ENCODE measurements at regions not wholly inside any gene's neighbourhood (a gene's known extent, or its start where the extent isn't known, plus 50 kb on each side); places are given as distances from the start of the nearest gene placed in this dataset.

DNA sequence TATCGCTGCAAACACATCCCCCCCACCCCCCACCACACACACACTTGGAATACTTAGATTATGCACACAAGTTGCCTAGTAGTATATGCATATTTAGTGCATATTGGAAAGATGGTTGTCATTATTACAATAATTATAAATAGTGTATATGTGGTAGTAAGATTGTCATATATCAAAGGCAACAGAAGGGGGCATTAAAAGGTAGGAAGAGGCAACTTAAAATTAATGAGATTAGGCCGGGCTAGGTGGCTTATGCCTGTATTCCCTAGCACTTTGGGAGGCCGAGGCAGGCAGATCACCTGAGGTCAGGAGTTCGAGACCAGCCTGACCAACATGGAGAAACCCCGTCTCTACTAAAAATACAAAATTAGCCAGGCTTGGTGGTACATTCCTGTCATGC, 52.1 kb downstream of the GSC start:
- no peak for DNase-seq (ENCODE audit: low read depth, low spot score)
- H3K27ac ChIP-seq: no peak overlapping the region

GRCh38 chr14:94716976-94717375, 52.9 kb downstream of the GSC start:
- H3K27ac ChIP-seq: no peak overlapping the region
- DNase-seq (ENCODE audit: low read depth, low spot score): no peak

- DNase-seq (ENCODE audit: low read depth, low spot score): no peak
- no peak overlapping the region for H3K27ac ChIP-seq
Observed at GRCh38 chr14:94713115-94713514, 56.8 kb downstream of the GSC start.

- no peak overlapping the region for H3K27ac ChIP-seq
Observed at GRCh38 chr14:94710731-94711130, 59.2 kb downstream of the GSC start.

DNA sequence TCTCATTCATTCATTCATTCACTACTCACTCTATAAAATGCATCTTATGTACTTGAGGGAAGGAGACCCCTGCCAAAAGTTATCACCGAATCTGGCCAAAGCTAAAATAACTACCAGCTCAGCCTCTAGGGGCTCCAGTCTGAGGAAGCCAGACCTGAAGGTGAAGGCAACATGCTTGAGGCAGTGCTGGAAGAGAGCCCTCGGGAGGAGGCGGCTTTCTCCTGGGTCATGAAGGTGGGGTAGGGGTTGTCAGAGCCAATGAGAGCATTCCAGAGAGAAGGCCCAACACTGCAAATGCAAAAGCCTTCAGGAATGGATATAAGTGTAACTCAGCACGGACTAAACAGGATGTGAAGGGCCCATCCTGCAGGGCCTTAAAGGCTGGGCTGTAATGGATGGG, 62.4 kb downstream of the GSC start:
- no peak for DNase-seq (ENCODE audit: low read depth, low spot score)
- H3K27ac ChIP-seq: no peak overlapping the region

More at GRCh38 chr14:94710731-94711130, 59.2 kb downstream of the GSC start:
- DNase-seq (ENCODE audit: low read depth, low spot score): no peak

- no peak for DNase-seq (ENCODE audit: low read depth, low spot score)
- H3K27ac ChIP-seq: no peak overlapping the region
Observed at GRCh38 chr14:94706133-94706532, 63.8 kb downstream of the GSC start.

DNA sequence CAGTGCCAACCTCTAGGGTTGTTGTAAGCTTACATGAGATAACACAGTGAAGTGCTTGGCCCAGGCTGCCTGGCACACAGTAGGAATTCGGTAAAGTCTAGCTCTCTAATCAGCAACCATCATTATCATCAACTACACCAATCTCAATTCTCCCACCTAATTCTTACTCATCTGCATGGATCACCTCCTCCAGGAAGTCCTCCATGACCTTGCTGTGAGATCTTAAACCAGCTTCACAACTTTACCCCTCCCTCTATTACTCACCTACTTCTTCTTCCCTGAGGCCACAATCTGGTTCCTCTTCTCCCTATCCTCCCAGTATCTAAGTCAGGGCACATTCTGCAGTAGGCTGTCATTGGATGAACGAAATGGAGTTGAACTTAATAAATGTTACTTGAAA, 67.3 kb downstream of the GSC start:
- H3K27ac ChIP-seq: peak overlapping the region; percentile 59
- DNase-seq (ENCODE audit: low read depth, low spot score): peak; percentile 39

DNA sequence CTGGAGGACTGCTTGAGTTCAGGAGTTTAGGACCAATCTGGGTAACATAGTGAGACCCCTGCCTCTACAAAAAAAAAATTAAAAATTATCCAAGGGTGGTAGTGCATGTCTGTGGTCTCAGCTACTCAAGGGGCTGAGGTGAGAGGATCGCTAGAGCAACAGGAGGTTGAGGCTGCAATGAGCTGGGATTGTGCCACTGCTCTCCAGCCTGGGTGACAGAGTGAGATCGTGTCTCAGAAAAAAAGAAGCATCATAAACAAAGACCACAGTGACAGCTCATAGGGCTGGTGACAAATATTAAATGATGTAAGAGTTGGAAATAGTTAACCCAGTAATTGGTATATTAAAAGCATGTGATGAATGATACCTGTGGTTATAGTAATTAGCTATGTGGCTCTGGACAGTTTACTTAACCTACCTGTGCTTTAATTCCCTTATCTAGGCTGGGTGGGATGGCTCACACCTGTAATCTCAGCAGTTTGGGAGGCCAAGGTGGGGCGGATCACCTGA, 68.0 kb downstream of the GSC start:
- peak overlapping the region; percentile 59 for H3K27ac ChIP-seq
- no peak for DNase-seq (ENCODE audit: low read depth, low spot score)

DNA sequence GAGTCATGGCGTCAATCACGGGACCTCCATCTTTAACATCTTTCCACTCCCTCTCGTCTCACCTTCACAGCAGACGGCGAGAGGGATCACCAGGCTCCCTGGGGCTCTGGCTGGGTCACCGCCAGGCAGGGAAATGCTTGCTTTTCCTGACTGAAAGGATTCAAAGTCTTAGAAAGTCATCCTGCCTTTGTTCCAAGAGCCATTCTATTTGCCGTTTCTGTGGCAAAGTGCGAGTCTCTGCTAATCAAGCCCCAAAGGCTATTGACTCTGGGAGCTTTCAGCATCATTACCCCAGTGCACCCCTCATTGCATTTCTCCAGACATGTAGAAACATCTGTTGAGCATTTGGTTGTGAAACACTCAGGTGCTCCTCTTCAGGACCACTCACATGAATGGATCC, 69.6 kb downstream of the GSC start:
- no peak overlapping the region for H3K27ac ChIP-seq
- no peak for DNase-seq (ENCODE audit: low read depth, low spot score)

GRCh38 chr14:94699831-94700230, 70.1 kb downstream of the GSC start:
- H3K27ac ChIP-seq: no peak overlapping the region
- DNase-seq (ENCODE audit: low read depth, low spot score): no peak

DNA sequence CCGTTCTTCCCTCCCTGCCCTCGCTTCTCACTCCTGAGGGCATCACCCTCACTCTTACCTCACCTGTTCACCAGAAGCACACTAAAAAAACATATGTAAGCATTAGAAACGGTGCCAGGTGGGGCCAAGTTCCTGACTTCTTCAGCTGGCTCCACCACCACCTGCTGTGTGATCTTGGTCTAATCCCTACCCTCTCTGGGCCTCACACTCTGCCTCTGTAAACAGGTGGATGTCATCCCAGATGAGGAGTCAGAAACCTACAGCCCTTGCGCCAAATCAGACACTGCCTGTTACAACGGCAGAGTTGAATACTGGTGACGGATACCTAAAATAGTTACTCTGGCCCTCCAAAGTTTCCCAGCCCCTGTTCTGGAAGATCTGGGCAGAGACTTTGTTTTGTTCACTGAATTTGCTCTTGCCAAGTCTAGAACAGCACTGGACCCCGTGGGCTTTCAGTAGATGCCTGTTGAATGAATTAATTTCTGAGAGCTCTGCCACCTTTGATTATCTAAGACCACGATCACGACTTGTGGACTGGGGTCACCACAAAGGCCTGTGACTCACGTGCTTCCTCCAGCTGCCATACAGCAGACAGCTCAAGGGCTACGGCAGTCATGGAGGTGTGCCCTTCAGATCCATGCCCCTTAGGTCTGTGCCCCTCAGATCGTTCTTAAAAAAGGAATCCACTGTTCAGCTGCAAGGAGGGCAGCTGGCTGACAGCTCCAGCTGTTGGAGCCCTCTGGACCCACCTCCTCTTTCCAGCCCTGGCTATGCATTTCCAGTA, 71.9 kb downstream of the GSC start:
- no peak for DNase-seq (ENCODE audit: low read depth, low spot score)
- H3K27ac ChIP-seq: no peak overlapping the region

DNA sequence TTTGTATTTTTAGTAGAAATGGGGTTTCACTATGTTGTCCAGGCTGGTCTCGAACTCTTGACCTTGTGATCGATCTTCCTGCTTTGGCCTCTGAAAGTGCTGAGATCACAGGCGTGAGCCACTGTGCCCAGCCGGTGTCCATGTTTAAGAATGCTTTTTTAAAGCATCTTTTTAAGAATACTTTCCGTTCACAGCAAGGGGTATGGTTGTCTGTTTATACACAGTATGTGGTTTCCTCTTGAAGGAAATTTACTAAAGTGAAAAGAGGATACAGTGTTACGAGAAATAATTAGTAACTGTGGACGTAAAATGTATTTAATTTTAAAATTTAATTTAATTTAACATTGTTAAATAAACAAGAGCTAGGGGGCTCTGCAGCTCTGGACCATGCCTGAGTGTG, 73.4 kb downstream of the GSC start:
- no peak for DNase-seq (ENCODE audit: low read depth, low spot score)
- no peak overlapping the region for H3K27ac ChIP-seq

GRCh38 chr14:94695231-94695630, 74.7 kb downstream of the GSC start:
- DNase-seq (ENCODE audit: low read depth, low spot score): no peak
- no peak overlapping the region for H3K27ac ChIP-seq

- H3K27ac ChIP-seq: no peak overlapping the region
- DNase-seq (ENCODE audit: low read depth, low spot score): no peak
Observed at GRCh38 chr14:94691660-94692034, 78.3 kb downstream of the GSC start.

DNA sequence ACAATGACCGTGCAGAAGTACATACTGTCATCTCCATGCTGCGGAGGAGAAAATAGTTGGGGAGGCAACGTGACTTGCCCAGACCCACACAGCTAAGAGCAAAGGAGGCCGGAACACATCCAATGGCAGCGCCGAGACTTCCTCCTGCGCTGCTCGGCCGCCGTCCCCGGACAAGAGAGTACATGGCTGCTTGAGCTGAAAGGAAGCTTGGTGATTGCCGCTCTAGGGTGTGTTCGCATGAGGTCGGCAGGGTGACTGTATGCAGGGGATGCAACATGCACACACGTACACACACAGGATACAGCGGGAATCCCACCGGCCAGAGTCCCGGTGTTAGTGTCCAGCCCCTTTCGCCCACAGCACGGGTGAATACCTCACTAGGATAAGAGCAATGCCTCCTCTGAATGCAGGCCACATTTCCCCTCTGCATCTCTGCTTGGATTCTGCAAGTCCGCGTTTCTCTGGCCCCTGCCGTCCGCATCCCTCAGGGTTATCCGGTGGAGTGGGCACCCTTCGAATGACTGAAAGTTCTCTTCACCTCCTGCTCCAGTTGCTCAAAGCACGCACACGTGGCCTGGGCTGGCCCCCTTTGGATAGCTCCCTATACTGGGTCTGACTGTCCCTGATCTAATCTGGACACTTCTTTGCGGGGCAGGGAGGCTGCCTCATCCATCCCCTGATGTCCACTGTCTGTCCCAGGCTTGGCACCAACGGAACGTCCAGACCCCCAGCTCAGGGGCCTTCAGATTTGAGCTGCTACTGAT, 78.8 kb downstream of the GSC start:
- DNase-seq (ENCODE audit: low read depth, low spot score): no peak
- H3K27ac ChIP-seq: no peak overlapping the region

DNA sequence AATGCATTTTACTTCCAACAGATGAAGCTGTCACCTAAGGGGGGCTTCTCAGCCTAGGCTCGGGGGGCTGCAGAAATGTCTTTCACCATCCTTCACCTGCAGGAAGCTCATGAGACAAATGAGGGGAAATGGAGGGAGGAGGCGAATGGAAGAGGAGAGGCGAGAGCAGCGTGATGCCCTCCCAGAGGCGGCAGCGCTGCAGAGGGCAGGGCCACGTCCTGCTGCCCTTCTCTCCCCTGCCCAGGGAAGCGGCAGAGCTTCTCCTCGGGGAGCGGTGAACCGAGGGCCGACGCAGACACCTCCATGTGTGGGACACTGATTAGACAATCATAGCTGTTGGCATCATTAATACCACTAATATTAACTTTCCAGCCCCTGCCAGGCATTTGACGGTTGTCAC, 78.3 kb downstream of the SERPINA3 start:
- H3K27ac ChIP-seq: no peak overlapping the region
- no peak for DNase-seq (ENCODE audit: low read depth, low spot score)

- no peak overlapping the region for H3K27ac ChIP-seq
Observed at GRCh38 chr14:94689985-94690400, 77.8 kb downstream of the SERPINA3 start.

GRCh38 chr14:94689218-94689984, 77.2 kb downstream of the SERPINA3 start:
- no peak for DNase-seq (ENCODE audit: low read depth, low spot score)
- no peak overlapping the region for H3K27ac ChIP-seq

More at GRCh38 chr14:94689985-94690400, 77.8 kb downstream of the SERPINA3 start:
- DNase-seq (ENCODE audit: low read depth, low spot score): no peak

DNA sequence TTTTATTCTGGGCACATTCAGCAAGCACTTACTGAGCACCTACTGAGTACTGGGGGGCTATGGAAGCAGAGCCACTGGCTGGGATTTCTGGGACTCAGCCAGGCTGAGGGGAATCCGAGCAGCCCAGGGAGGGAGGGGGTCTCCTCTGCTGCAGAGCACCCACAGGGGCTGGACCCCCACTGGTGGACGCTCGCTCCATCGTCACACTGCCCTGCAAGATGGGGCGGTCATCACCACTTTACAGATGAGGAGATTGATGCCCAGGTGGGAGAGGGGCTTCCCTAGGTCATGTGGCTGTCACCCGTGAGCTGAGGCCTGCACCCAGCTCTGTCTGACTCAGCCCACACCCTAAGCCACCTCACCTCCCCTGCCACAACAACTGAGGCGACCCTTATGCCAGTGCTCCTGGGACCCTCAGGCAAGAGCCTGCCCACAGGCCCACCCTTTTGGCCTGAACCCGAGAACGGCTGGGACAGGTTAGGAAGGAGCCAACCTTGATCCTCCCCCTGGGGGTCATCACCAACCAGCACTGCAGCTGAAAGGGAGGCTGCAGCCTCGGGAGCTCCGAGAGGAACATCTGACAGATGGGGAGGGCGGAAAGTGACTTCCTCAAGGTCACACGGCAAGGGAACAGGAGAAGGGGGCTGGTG, 74.4 kb downstream of the SERPINA3 start:
- DNase-seq (ENCODE audit: low read depth, low spot score): no peak
- H3K27ac ChIP-seq: no peak overlapping the region

Data from epithelial cell of prostate (primary cell).